ENCODE measurements at regions not wholly inside any gene's neighbourhood (a gene's known extent, or its start where the extent isn't known, plus 50 kb on each side); places are given as distances from the start of the nearest gene placed in this dataset.

DNA sequence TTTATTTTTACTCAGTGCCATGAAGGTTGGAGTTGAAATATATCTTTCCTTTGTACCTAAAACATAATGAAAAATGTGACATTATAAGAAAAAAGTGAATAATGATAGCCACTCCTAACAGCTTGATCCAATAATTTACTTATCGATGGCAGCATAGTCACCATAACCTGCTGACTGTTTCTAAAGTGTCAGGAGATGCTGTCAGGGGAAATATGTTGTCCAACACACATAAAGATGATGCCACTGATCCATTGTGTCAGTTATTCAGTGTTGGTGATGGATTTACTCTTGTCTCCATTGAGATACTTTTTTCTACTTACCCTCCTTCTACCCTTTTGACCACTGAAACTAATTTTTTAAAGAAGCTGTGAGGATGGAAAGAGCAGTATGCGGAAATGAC lies 1006.9 kb upstream of the TMEFF2 start:
- Histone ChIP-seq H2AFZ (ENCODE audit: low read depth, low read length) (no peak overlapping the region), H3K36me3 (ENCODE audit: control insufficient read depth in 2 of 2, extremely low read depth in 1 of 2, insufficient read depth in 2 of 2, low read length in 2 of 2) (no peaks in the 10 kb centered on the region), H3K4me2 (ENCODE audit: insufficient read depth, low read length) (no peak overlapping the region), H3K79me2 (ENCODE audit: control insufficient read depth, insufficient read depth, low read length) (no peaks in the 10 kb centered on the region), H3K4me3 (replicated peaks in 1 of 3; ENCODE audit: insufficient read depth in 1 of 3, low read depth in 1 of 3, low read length in 3 of 3) (no peak overlapping the region), H3K9me1 (replicated peaks; ENCODE audit: control insufficient read depth, extremely low read depth, insufficient read depth, low read length) (no peaks in the 10 kb centered on the region), H3K9ac (replicated peaks; ENCODE audit: extremely low read depth, insufficient read depth, low read length) (no peak overlapping the region), H3K9me3 (replicated peaks; ENCODE audit: control insufficient read depth, insufficient read depth, low read length) (no peaks in the 10 kb centered on the region), H3K4me1 (ENCODE audit: control insufficient read depth, extremely low read depth, insufficient read depth, low read length) (no peaks in the 10 kb centered on the region), H3K27ac (ENCODE audit: insufficient read depth, low read depth, low read length) (no peak overlapping the region), H4K20me1 (replicated peaks; ENCODE audit: control insufficient read depth, extremely low read depth, insufficient read depth, low read length) (no peaks in the 10 kb centered on the region), H3K27me3 (ENCODE audit: control insufficient read depth in 2 of 2, insufficient read depth in 2 of 2, low read length in 2 of 2) (no peaks in the 10 kb centered on the region)
- intact Hi-C loops (cut with micrococcal nuclease) (no loop called here), dilution Hi-C loops (cut with MboI; ENCODE audit: extremely low pct_ligation_motif_present, low sequenced_read_pairs) (no loop called here)
- no peak for FAIRE-seq
- BruUV-seq (replicated peaks) = no TSS peak
- TF ChIP-seq GATA2 (IDR thresholded peaks at IDR 0.05; ENCODE audit: insufficient read depth, insufficient read length, low read depth, low read length) = no peak
- TF ChIP-seq POLR2AphosphoS5 (IDR thresholded peaks at IDR 0.05; ENCODE audit: insufficient read depth, low read depth, low read length) = no peak
- no peak for TF ChIP-seq POLR2A (IDR thresholded peaks at IDR 0.05; ENCODE audit: low read depth, low read length)
- ChIA-PET POLR2A (no interaction called here), CTCF (no interaction called here)
- no peak for DNase-seq (ENCODE audit: low read depth, low spot score)

DNA sequence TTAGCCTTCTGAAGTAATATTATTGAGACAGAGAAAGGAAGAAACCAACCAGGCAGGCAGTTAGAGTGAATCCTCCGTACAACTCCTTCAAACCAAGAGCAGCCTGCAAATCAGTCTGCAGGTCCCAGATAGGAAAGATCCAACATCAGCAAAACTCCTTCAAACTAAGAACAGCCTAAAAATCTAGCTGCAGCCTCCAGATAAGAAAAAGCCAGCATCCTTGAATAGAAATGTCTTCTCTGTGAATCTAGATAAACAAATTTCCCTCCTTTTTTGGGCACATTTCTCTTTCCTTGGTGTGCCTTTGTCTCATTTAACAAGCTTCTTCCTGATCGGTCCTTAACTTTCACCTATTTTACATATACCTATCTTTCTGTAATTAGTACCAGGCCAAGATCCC lies 1004.6 kb upstream of the TMEFF2 start:
- no peaks in the 10 kb centered on the region for H3K79me2 ChIP-seq (ENCODE audit: control insufficient read depth, insufficient read depth, low read length)
- DNase-seq (ENCODE audit: low read depth, low spot score) (no peak), FAIRE-seq (no peak)
- no peak overlapping the region for H3K4me3 ChIP-seq (replicated peaks in 1 of 3; ENCODE audit: insufficient read depth in 1 of 3, low read depth in 1 of 3, low read length in 3 of 3)
- H3K27ac ChIP-seq (ENCODE audit: insufficient read depth, low read depth, low read length) = no peak overlapping the region
- intact Hi-C loops (cut with micrococcal nuclease) (no loop called here), dilution Hi-C loops (cut with MboI; ENCODE audit: extremely low pct_ligation_motif_present, low sequenced_read_pairs) (no loop called here)
- no peaks in the 10 kb centered on the region for H3K36me3 ChIP-seq (ENCODE audit: control insufficient read depth in 2 of 2, extremely low read depth in 1 of 2, insufficient read depth in 2 of 2, low read length in 2 of 2)
- TF ChIP-seq JUN (IDR thresholded peaks at IDR 0.05; ENCODE audit: borderline replicate concordance, insufficient read depth, insufficient read length, low read depth) (no peak), CTCF (IDR thresholded peaks at IDR 0.05; ENCODE audit: extremely low read depth in 1 of 2, insufficient read depth in 1 of 2, low read depth in 1 of 2, low read length in 2 of 2) (no peak), POLR2AphosphoS5 (IDR thresholded peaks at IDR 0.05; ENCODE audit: insufficient read depth, low read depth, low read length) (no peak), GATA2 (IDR thresholded peaks at IDR 0.05; ENCODE audit: insufficient read depth, insufficient read length, low read depth, low read length) (no peak), FOS (IDR thresholded peaks at IDR 0.05; ENCODE audit: borderline replicate concordance, insufficient read depth, low read length) (no peak), MAX (IDR thresholded peaks at IDR 0.05; ENCODE audit: insufficient read depth, insufficient read length) (no peak), EZH2 (IDR thresholded peaks at IDR 0.05; ENCODE audit: borderline replicate concordance, low read depth, low read length, severe bottlenecking) (no peak), POLR2A (IDR thresholded peaks at IDR 0.05; ENCODE audit: low read depth, low read length) (no peak), MYC (IDR thresholded peaks at IDR 0.05; ENCODE audit: low read depth, low read length) (no peak)
- ChIA-PET POLR2A (no interaction called here), CTCF (no interaction called here)
- H3K27me3 ChIP-seq (ENCODE audit: control insufficient read depth in 2 of 2, insufficient read depth in 2 of 2, low read length in 2 of 2) = no peaks in the 10 kb centered on the region
- no peaks in the 10 kb centered on the region for H3K4me1 ChIP-seq (ENCODE audit: control insufficient read depth, extremely low read depth, insufficient read depth, low read length)
- BruUV-seq (replicated peaks) = no TSS peak
- H2AFZ ChIP-seq (ENCODE audit: low read depth, low read length) = no peak overlapping the region
- H3K9me1 ChIP-seq (replicated peaks; ENCODE audit: control insufficient read depth, extremely low read depth, insufficient read depth, low read length) = no peaks in the 10 kb centered on the region
- no peak overlapping the region for H3K4me2 ChIP-seq (ENCODE audit: insufficient read depth, low read length)
- H3K9ac ChIP-seq (replicated peaks; ENCODE audit: extremely low read depth, insufficient read depth, low read length) = no peak overlapping the region
- no peaks in the 10 kb centered on the region for H4K20me1 ChIP-seq (replicated peaks; ENCODE audit: control insufficient read depth, extremely low read depth, insufficient read depth, low read length)
- no peaks in the 10 kb centered on the region for H3K9me3 ChIP-seq (replicated peaks; ENCODE audit: control insufficient read depth, insufficient read depth, low read length)

Data from endothelial cell of umbilical vein (primary cell).